MCF 10A (cell line): ENCODE measurements at regions not wholly inside any gene's neighbourhood (a gene's known extent, or its start where the extent isn't known, plus 50 kb on each side); places are given as distances from the start of the nearest gene placed in this dataset.
"Not testable (repeated sequence)": the region's sequence is repeated elsewhere in the genome, so short reads cannot be mapped to it uniquely, and the experiment has no call there.

Experiments used
- BruUV-seq: library from RNA; stranded (reverse); fragments of 400-500 nt; replicated peaks from 2 replicates; lab custom pipeline; 2021; lab: Mats Ljungman, UMichigan
- CTCF ChIA-PET: fragments of 300-600 bp; sonication (Branson Sonifier 250); formaldehyde crosslinking; extraction: SDS; loops from one replicate; lab custom pipeline; 2021; ENCODE audit warnings: antibody characterized with exemption, inconsistent platforms; lab: Yijun Ruan, JAX
- POLR2A ChIA-PET: fragments of 300-600, 350-650 bp; sonication (Branson Sonifier 250); formaldehyde crosslinking; extraction: SDS; loops from one replicate; lab custom pipeline; 2020; ENCODE audit warnings: antibody characterized with exemption, inconsistent platforms; lab: Yijun Ruan, JAX
- DNase-seq: peaks from one replicate; pipeline ENCODE4 v3.0.0-alpha.2; 2018; ENCODE audit not compliant: unreplicated experiment
- H3K27ac Mint-ChIP-seq: one replicate; pipeline ENCODE4 v1.8.0; 2022; ENCODE audit warnings: mild to moderate bottlenecking, low read depth, mixed read lengths; ENCODE audit not compliant: unreplicated experiment
- H3K27me3 Mint-ChIP-seq: one replicate; pipeline ENCODE4 v1.8.0; 2022; ENCODE audit warnings: mixed read lengths; ENCODE audit not compliant: insufficient read depth, unreplicated experiment
- H3K36me3 Mint-ChIP-seq: one replicate; pipeline ENCODE4 v1.8.0; 2022; ENCODE audit warnings: mild to moderate bottlenecking, moderate library complexity, mixed read lengths; ENCODE audit not compliant: insufficient read depth, unreplicated experiment
- H3K4me1 Mint-ChIP-seq: one replicate; pipeline ENCODE4 v1.8.0; 2022; ENCODE audit warnings: mixed read lengths; ENCODE audit not compliant: insufficient read depth, unreplicated experiment
- H3K4me3 Mint-ChIP-seq: one replicate; pipeline ENCODE4 v1.8.0; 2022; ENCODE audit warnings: mild to moderate bottlenecking, moderate library complexity, mixed read lengths; ENCODE audit not compliant: unreplicated experiment
- H3K9me3 Mint-ChIP-seq: one replicate; pipeline ENCODE4 v1.8.0; 2022; ENCODE audit warnings: mixed read lengths; ENCODE audit not compliant: unreplicated experiment
- CTCF ChIP-seq: fragments of 200-600 bp; IDR thresholded peaks from one replicate; pipeline ENCODE4 v1.8.0; 2022; ENCODE audit warnings: antibody characterized with exemption, mild to moderate bottlenecking; ENCODE audit not compliant: unreplicated experiment
- intact Hi-C: fragments of 100-400 bp; cut with micrococcal nuclease; formaldehyde crosslinking; loops from 2 replicates; pipeline ENCODE4 v1.14.1; 2022

- intact Hi-C loops: no loop called here
- POLR2A ChIA-PET: no interaction called here
- CTCF ChIA-PET: interaction anchor here (0.6 kb wide), 1 partner anchor 96 kb away, joined by 3 read pairs; no protein-coding TSS in a partner anchor
- no peaks in the 10 kb centered on the region for H3K36me3 Mint-ChIP-seq
- peaks cover 30% of the 10 kb centered on the region for H3K9me3 Mint-ChIP-seq
- no peak overlapping the region for H3K4me3 Mint-ChIP-seq
- no TSS peak for BruUV-seq
- H3K27me3 Mint-ChIP-seq: no peaks in the 10 kb centered on the region
- TF ChIP-seq CTCF: no peak
- DNase-seq: no peak
- H3K27ac Mint-ChIP-seq: no peak overlapping the region
- H3K4me1 Mint-ChIP-seq: peaks cover 5% of the 10 kb centered on the region
Observed at GRCh38 chr3:26312816-26313215, 309.8 kb upstream of the LRRC3B start.

GRCh38 chr3:26316472-26316871 lies 306.1 kb upstream of the LRRC3B start:
- H3K4me3 Mint-ChIP-seq: no peak overlapping the region
- H3K27ac Mint-ChIP-seq: no peak overlapping the region
- BruUV-seq: no TSS peak
- no peaks in the 10 kb centered on the region for H3K27me3 Mint-ChIP-seq
- no peaks in the 10 kb centered on the region for H3K36me3 Mint-ChIP-seq
- ChIA-PET CTCF (no interaction called here), POLR2A (no interaction called here)
- no peaks in the 10 kb centered on the region for H3K4me1 Mint-ChIP-seq
- TF ChIP-seq CTCF: no peak
- DNase-seq: no peak
- intact Hi-C loops: no loop called here
- peaks cover 17% of the 10 kb centered on the region for H3K9me3 Mint-ChIP-seq

- H3K4me1 Mint-ChIP-seq, H3K36me3 Mint-ChIP-seq, H3K4me3 Mint-ChIP-seq, intact Hi-C loops, CTCF ChIA-PET, H3K27me3 Mint-ChIP-seq, POLR2A ChIA-PET, BruUV-seq, H3K27ac Mint-ChIP-seq, DNase-seq: not testable (repeated sequence)
- peaks cover 22% of the 10 kb centered on the region for H3K9me3 Mint-ChIP-seq
Observed at GRCh38 chr3:26323741-26324140, 298.8 kb upstream of the LRRC3B start.

- BruUV-seq: no TSS peak
- Mint-ChIP-seq H3K4me1 (peaks cover 9% of the 10 kb centered on the region), H3K36me3 (no peaks in the 10 kb centered on the region), H3K27me3 (no peaks in the 10 kb centered on the region), H3K4me3 (no peak overlapping the region), H3K27ac (no peak overlapping the region), H3K9me3 (no peaks in the 10 kb centered on the region)
- no peak for DNase-seq
- ChIA-PET CTCF (interaction anchor here (1.5 kb wide), 1 partner anchor 17 kb away, joined by 3 read pairs; no protein-coding TSS in a partner anchor), POLR2A (no interaction called here)
- no peak for TF ChIP-seq CTCF
- intact Hi-C loops: no loop called here
Observed at GRCh38 chr3:26340001-26340400, 282.6 kb upstream of the LRRC3B start.

- Mint-ChIP-seq H3K9me3 (no peaks in the 10 kb centered on the region), H3K4me3 (no peak overlapping the region), H3K4me1 (peaks cover 9% of the 10 kb centered on the region), H3K36me3 (peaks cover 6% of the 10 kb centered on the region), H3K27ac (no peak overlapping the region), H3K27me3 (no peaks in the 10 kb centered on the region)
- DNase-seq: no peak
- no TSS peak for BruUV-seq
- ChIA-PET CTCF (no interaction called here), POLR2A (no interaction called here)
- intact Hi-C loops: no loop called here
- no peak for TF ChIP-seq CTCF
Observed at GRCh38 chr3:26343647-26344046, 278.9 kb upstream of the LRRC3B start.
